H1 (cell line): ENCODE measurements at regions not wholly inside any gene's neighbourhood (a gene's known extent, or its start where the extent isn't known, plus 50 kb on each side); places are given as distances from the start of the nearest gene placed in this dataset.

ENCODE experiments used
- BACH1 ChIP-seq: IDR thresholded peaks from 2 replicates; pipeline ENCODE4 v1.6.1; 2012; ENCODE audit warnings: low read length, improper control_type of control experiment
- CHD7 ChIP-seq: fragments of 300-600 bp; sonication (generic); IDR thresholded peaks from 2 replicates; pipeline ENCODE4 v1.7.1; 2012; ENCODE audit warnings: low read length, moderate library complexity, mild to moderate bottlenecking, inconsistent platforms; ENCODE audit not compliant: insufficient replicate concordance
- CTCF ChIP-seq, 3 experiments: IDR thresholded peaks; 1 replicate in 2 of 3; 2 replicates in 1 of 3; pipeline versions ENCODE4 v1.5.1 to v1.6.1; 2011; ENCODE audit warnings: low read length in 3 of 3, mild to moderate bottlenecking in 3 of 3, inconsistent platforms in 2 of 3, low read depth in 1 of 3, moderate library complexity in 1 of 3; ENCODE audit not compliant: insufficient read depth in 1 of 3; ENCODE audit errors: control extremely low read depth in 1 of 3
- KDM5A ChIP-seq: fragments of 200-600 bp; IDR thresholded peaks from 2 replicates; pipeline ENCODE4 v1.7.1; 2012; ENCODE audit warnings: mild to moderate bottlenecking, low read length, inconsistent platforms, mixed read lengths
- MAFK ChIP-seq: IDR thresholded peaks from 2 replicates; pipeline ENCODE4 v1.6.1; 2012; ENCODE audit warnings: low read depth, mild to moderate bottlenecking, improper control_type of control experiment, low read length
- NANOG ChIP-seq: IDR thresholded peaks from 2 replicates; pipeline ENCODE4 v1.6.1; 2011; ENCODE audit warnings: low read length, low read depth, mild to moderate bottlenecking, inconsistent platforms; ENCODE audit not compliant: insufficient read depth, poor library complexity, severe bottlenecking
- RNF2 ChIP-seq: fragments of 200-900, 300-1000 bp; sonication (generic); IDR thresholded peaks from 2 replicates; pipeline ENCODE4 v1.7.1; 2016; ENCODE audit warnings: borderline replicate concordance, low read depth, mild to moderate bottlenecking, antibody characterized with exemption, low read length; ENCODE audit not compliant: poor library complexity, severe bottlenecking; ENCODE audit errors: missing control alignments
- TBP ChIP-seq: IDR thresholded peaks from 2 replicates; pipeline ENCODE4 v1.6.1; 2011; ENCODE audit warnings: low read depth, low read length, improper control_type of control experiment

GRCh38 chr17:69773081-69773480 lies 301.9 kb upstream of the KCNJ16 start (continued):
- no peak for TF ChIP-seq CHD7
- TF ChIP-seq MAFK: no peak
- TF ChIP-seq CTCF (IDR thresholded peaks at IDR 0.05; ENCODE audit: control extremely low read depth in 1 of 3, insufficient read depth in 1 of 3, low read depth in 1 of 3, low read length in 3 of 3): no peak
- TF ChIP-seq TBP: no peak
- TF ChIP-seq NANOG: no peak
- no peak for TF ChIP-seq BACH1
- no peak for TF ChIP-seq KDM5A
- no peak for TF ChIP-seq RNF2
